ENCODE measurements at regions not wholly inside any gene's neighbourhood (a gene's known extent, or its start where the extent isn't known, plus 50 kb on each side); places are given as distances from the start of the nearest gene placed in this dataset.
"Not testable (repeated sequence)": the region's sequence is repeated elsewhere in the genome, so short reads cannot be mapped to it uniquely, and the experiment has no call there.

GRCh38 chr11:116680349-116681125, 92.2 kb downstream of the BUD13 start:
- peaks cover 0 to 3% (median 3%) of the 10 kb centered on the region in 3 donors for H3K9me3 ChIP-seq (ENCODE audit: control insufficient read depth in 2 of 3, insufficient read depth in 1 of 3, low read length in 3 of 3)
- TF ChIP-seq CTCF (IDR thresholded peaks at IDR 0.05; ENCODE audit: borderline replicate concordance, extremely low read depth, insufficient read depth), result no peak
- H3K27ac ChIP-seq (ENCODE audit: low read depth in 2 of 2, low read length in 2 of 2), result no peak overlapping the region
- H3K4me3 ChIP-seq (ENCODE audit: low read length in 3 of 3), result no peak overlapping the region
- intact Hi-C loops (cut with DNase I), result no loop called here
- no peaks in the 10 kb centered on the region for H3K4me1 ChIP-seq (ENCODE audit: control insufficient read depth in 2 of 3, insufficient read depth in 2 of 3, low read depth in 1 of 3, low read length in 3 of 3)
- FAIRE-seq, result no peak
- DNase-seq, result no peak
- H3K36me3 ChIP-seq (ENCODE audit: control insufficient read depth in 2 of 3, insufficient read depth in 3 of 3, low read length in 3 of 3), result no peaks in the 10 kb centered on the region
- no peak overlapping the region for H3K9ac ChIP-seq (ENCODE audit: low read length in 3 of 3)
- no peaks in the 10 kb centered on the region for H3K27me3 ChIP-seq (ENCODE audit: control insufficient read depth, insufficient read depth, low read length)

- Histone ChIP-seq H3K27me3 (ENCODE audit: control insufficient read depth, insufficient read depth, low read length) (no peaks in the 10 kb centered on the region), H3K4me3 (ENCODE audit: low read length in 3 of 3) (no peak overlapping the region), H3K4me1 (ENCODE audit: control insufficient read depth in 2 of 3, insufficient read depth in 2 of 3, low read depth in 1 of 3, low read length in 3 of 3) (no peaks in the 10 kb centered on the region), H3K27ac (ENCODE audit: low read depth in 2 of 2, low read length in 2 of 2) (no peak overlapping the region), H3K9ac (ENCODE audit: low read length in 3 of 3) (no peak overlapping the region), H3K9me3 (ENCODE audit: control insufficient read depth in 2 of 3, insufficient read depth in 1 of 3, low read length in 3 of 3) (peaks cover 0 to 3% (median 3%) of the 10 kb centered on the region in 3 donors), H3K36me3 (ENCODE audit: control insufficient read depth in 2 of 3, insufficient read depth in 3 of 3, low read length in 3 of 3) (no peaks in the 10 kb centered on the region)
- no peak for FAIRE-seq
- DNase-seq, result no peak
- TF ChIP-seq CTCF (IDR thresholded peaks at IDR 0.05; ENCODE audit: borderline replicate concordance, extremely low read depth, insufficient read depth), result no peak
- intact Hi-C loops (cut with DNase I), result no loop called here
These were observed 93.9 kb downstream of the BUD13 start for GRCh38 chr11:116678887-116679286.

- H3K4me3 ChIP-seq (ENCODE audit: low read length in 3 of 3); FAIRE-seq; intact Hi-C loops (cut with DNase I); H3K27me3 ChIP-seq (ENCODE audit: control insufficient read depth, insufficient read depth, low read length); H3K4me1 ChIP-seq (ENCODE audit: control insufficient read depth in 2 of 3, insufficient read depth in 2 of 3, low read depth in 1 of 3, low read length in 3 of 3); H3K27ac ChIP-seq (ENCODE audit: low read depth in 2 of 2, low read length in 2 of 2); H3K9ac ChIP-seq (ENCODE audit: low read length in 3 of 3); H3K9me3 ChIP-seq (ENCODE audit: control insufficient read depth in 2 of 3, insufficient read depth in 1 of 3, low read length in 3 of 3); H3K36me3 ChIP-seq (ENCODE audit: control insufficient read depth in 2 of 3, insufficient read depth in 3 of 3, low read length in 3 of 3); DNase-seq: not testable (repeated sequence)
These were observed 105.5 kb downstream of the BUD13 start for GRCh38 chr11:116667318-116667717.

GRCh38 chr11:116666673-116667249, 106.0 kb downstream of the BUD13 start:
- FAIRE-seq; DNase-seq; H3K27ac ChIP-seq (ENCODE audit: low read depth in 2 of 2, low read length in 2 of 2); H3K9ac ChIP-seq (ENCODE audit: low read length in 3 of 3); intact Hi-C loops (cut with DNase I); H3K36me3 ChIP-seq (ENCODE audit: control insufficient read depth in 2 of 3, insufficient read depth in 3 of 3, low read length in 3 of 3); H3K4me1 ChIP-seq (ENCODE audit: control insufficient read depth in 2 of 3, insufficient read depth in 2 of 3, low read depth in 1 of 3, low read length in 3 of 3); H3K4me3 ChIP-seq (ENCODE audit: low read length in 3 of 3); H3K27me3 ChIP-seq (ENCODE audit: control insufficient read depth, insufficient read depth, low read length); H3K9me3 ChIP-seq (ENCODE audit: control insufficient read depth in 2 of 3, insufficient read depth in 1 of 3, low read length in 3 of 3): not testable (repeated sequence)
